GM23248 (cell line): ENCODE measurements at regions not wholly inside any gene's neighbourhood (a gene's known extent, or its start where the extent isn't known, plus 50 kb on each side); places are given as distances from the start of the nearest gene placed in this dataset.

ENCODE experiments used
- EZH2 ChIP-seq: fragments of 200-600 bp; sonication (generic); IDR thresholded peaks from 2 replicates; pipeline ENCODE4 v1.6.1; 2018; ENCODE audit warnings: antibody characterized with exemption, mild to moderate bottlenecking; ENCODE audit not compliant: insufficient read depth, poor library complexity, severe bottlenecking
- EZH2phosphoT487 ChIP-seq: fragments of 200-600 bp; sonication (generic); IDR thresholded peaks from 2 replicates; pipeline ENCODE4 v1.6.1; 2018; ENCODE audit warnings: antibody characterized with exemption, moderate library complexity, mild to moderate bottlenecking, low read depth; ENCODE audit not compliant: insufficient read depth

GRCh38 chr10:2682491-2682890 lies 384.9 kb upstream of the PFKP start:
- TF ChIP-seq EZH2phosphoT487 (no peak), EZH2 (no peak)
